Neural progenitor cell (in vitro differentiated cells): ENCODE measurements at regions not wholly inside any gene's neighbourhood (a gene's known extent, or its start where the extent isn't known, plus 50 kb on each side); places are given as distances from the start of the nearest gene placed in this dataset.

Experiments
- CTCF ChIP-seq: fragments of 200-600 bp; sonication (generic); IDR thresholded peaks from 2 replicates; pipeline ENCODE4 v1.5.1; 2017; ENCODE audit warnings: antibody characterized with exemption, mild to moderate bottlenecking
- EZH2 ChIP-seq: fragments of 200-600 bp; sonication (generic); IDR thresholded peaks from 2 replicates; pipeline ENCODE4 v1.6.1; 2017; ENCODE audit warnings: antibody characterized with exemption, mild to moderate bottlenecking, moderate library complexity

- TF ChIP-seq EZH2 (no peak), CTCF (no peak)
These were observed 171.4 kb downstream of the MYLK4 start for GRCh38 chr6:2579241-2579761.
